HL-60 (cell line): ENCODE measurements at regions not wholly inside any gene's neighbourhood (a gene's known extent, or its start where the extent isn't known, plus 50 kb on each side); places are given as distances from the start of the nearest gene placed in this dataset.

Experiments
- CTCF ChIP-seq: IDR thresholded peaks from one replicate; pipeline ENCODE4 v1.5.1; 2011; ENCODE audit warnings: low read length, control low read depth, inconsistent platforms; ENCODE audit not compliant: insufficient read depth
- POLR2AphosphoS5 ChIP-seq: IDR thresholded peaks from 2 replicates; pipeline ENCODE4 v1.6.1; 2012; ENCODE audit warnings: low read depth
- REST ChIP-seq: IDR thresholded peaks from 2 replicates; pipeline ENCODE4 v1.6.1; 2012; ENCODE audit warnings: low read depth; ENCODE audit not compliant: insufficient replicate concordance

GRCh38 chr12:115213118-115213517, 529.1 kb upstream of the TBX3 start:
- TF ChIP-seq CTCF: no peak
- TF ChIP-seq POLR2AphosphoS5: no peak
- no peak for TF ChIP-seq REST
